Nephron (organoid): ENCODE measurements at regions not wholly inside any gene's neighbourhood (a gene's known extent, or its start where the extent isn't known, plus 50 kb on each side); places are given as distances from the start of the nearest gene placed in this dataset.

ENCODE experiments used
- H3K27ac Mint-ChIP-seq, 3 experiments: 2 replicates each; pipeline ENCODE4 v1.8.0; 2020; ENCODE audit warnings: mixed read lengths in 3 of 3, mild to moderate bottlenecking in 2 of 3, moderate library complexity in 1 of 3
- H3K27me3 Mint-ChIP-seq: 2 replicates; pipeline ENCODE4 v1.8.0; 2021; ENCODE audit warnings: low read depth, mild to moderate bottlenecking, moderate library complexity, mixed read lengths
- H3K36me3 Mint-ChIP-seq: 2 replicates; pipeline ENCODE4 v1.8.0; 2020; ENCODE audit warnings: low read depth, mixed read lengths
- H3K4me1 Mint-ChIP-seq: 2 replicates; pipeline ENCODE4 v1.8.0; 2020; ENCODE audit warnings: mixed read lengths
- H3K4me3 Mint-ChIP-seq, 3 experiments: 2 replicates each; pipeline ENCODE4 v1.8.0; 2020; ENCODE audit warnings: mild to moderate bottlenecking in 3 of 3, mixed read lengths in 3 of 3, moderate library complexity in 2 of 3
- H3K9me3 Mint-ChIP-seq: 2 replicates; pipeline ENCODE4 v1.8.0; 2020; ENCODE audit warnings: mixed read lengths
- CTCF ChIP-seq, 3 experiments: fragments of 200-600 bp; sonication (generic); IDR thresholded peaks; one replicate each; pipeline ENCODE4 v1.5.0; 2021; ENCODE audit warnings: antibody characterized with exemption in 3 of 3; ENCODE audit not compliant: unreplicated experiment in 3 of 3

- H3K4me1 Mint-ChIP-seq, result peaks cover 13% of the 10 kb centered on the region
- H3K4me3 Mint-ChIP-seq, result peak overlapping the region in 1 of 3 experiments; percentile 5
- H3K27ac Mint-ChIP-seq, result peak overlapping the region; percentile 37 to 89 (median 84)
- peak; percentile 65 to 78 (median 70) for TF ChIP-seq CTCF (IDR thresholded peaks at IDR 0.05; ENCODE audit: unreplicated experiment in 3 of 3)
- no peaks in the 10 kb centered on the region for H3K9me3 Mint-ChIP-seq
- no peaks in the 10 kb centered on the region for H3K36me3 Mint-ChIP-seq
- H3K27me3 Mint-ChIP-seq, result peaks cover 23% of the 10 kb centered on the region
These were observed 111.4 kb downstream of the UTP18 start for GRCh38 chr17:51371732-51372151.

GRCh38 chr17:51372345-51373004 lies 112.1 kb downstream of the UTP18 start:
- no peaks in the 10 kb centered on the region for H3K36me3 Mint-ChIP-seq

GRCh38 chr17:51373489-51374152 lies 113.3 kb downstream of the UTP18 start:
- no peaks in the 10 kb centered on the region for H3K36me3 Mint-ChIP-seq
- peak overlapping the region in 2 of 3 experiments; percentile 26 to 75 for H3K27ac Mint-ChIP-seq
- no peak for TF ChIP-seq CTCF (IDR thresholded peaks at IDR 0.05; ENCODE audit: unreplicated experiment in 3 of 3)
- no peak overlapping the region for H3K4me3 Mint-ChIP-seq
- H3K4me1 Mint-ChIP-seq, result peaks cover 13% of the 10 kb centered on the region
- H3K9me3 Mint-ChIP-seq, result no peaks in the 10 kb centered on the region
- H3K27me3 Mint-ChIP-seq, result peaks cover 20% of the 10 kb centered on the region

More at GRCh38 chr17:51372345-51373004, 112.1 kb downstream of the UTP18 start:
- Mint-ChIP-seq H3K4me1 (peaks cover 13% of the 10 kb centered on the region), H3K4me3 (no peak overlapping the region), H3K27ac (peak overlapping the region; percentile 37 to 89 (median 84)), H3K9me3 (no peaks in the 10 kb centered on the region), H3K27me3 (peaks cover 20% of the 10 kb centered on the region)
- no peak for TF ChIP-seq CTCF (IDR thresholded peaks at IDR 0.05; ENCODE audit: unreplicated experiment in 3 of 3)

- Mint-ChIP-seq H3K27me3 (peaks cover 20% of the 10 kb centered on the region), H3K27ac (peak overlapping the region in 2 of 3 experiments; percentile 32 to 76), H3K4me1 (peaks cover 13% of the 10 kb centered on the region), H3K36me3 (no peaks in the 10 kb centered on the region), H3K4me3 (no peak overlapping the region), H3K9me3 (no peaks in the 10 kb centered on the region)
- TF ChIP-seq CTCF (IDR thresholded peaks at IDR 0.05; ENCODE audit: unreplicated experiment in 3 of 3), result no peak
These were observed 113.9 kb downstream of the UTP18 start for GRCh38 chr17:51374209-51374608.

GRCh38 chr17:51375771-51376170 lies 115.4 kb downstream of the UTP18 start:
- Mint-ChIP-seq H3K4me3 (no peak overlapping the region), H3K27me3 (peaks cover 15% of the 10 kb centered on the region), H3K4me1 (peaks cover 13% of the 10 kb centered on the region), H3K27ac (peak overlapping the region in 1 of 3 experiments; percentile 46), H3K9me3 (no peaks in the 10 kb centered on the region), H3K36me3 (no peaks in the 10 kb centered on the region)
- TF ChIP-seq CTCF (IDR thresholded peaks at IDR 0.05; ENCODE audit: unreplicated experiment in 3 of 3), result no peak
